Dendritic cell treated with granulocyte-macrophage colony-stimulating factor and Interleukin-4, amounts not matched to agents 40 ng/mL and 50 ng/mL, for 4 days (primary cell): ENCODE measurements at regions not wholly inside any gene's neighbourhood (a gene's known extent, or its start where the extent isn't known, plus 50 kb on each side); places are given as distances from the start of the nearest gene placed in this dataset.

ENCODE experiments used
- H3K27ac Mint-ChIP-seq: one replicate; pipeline ENCODE4 v1.8.0; 2022; ENCODE audit warnings: mild to moderate bottlenecking, mixed read lengths
- H3K27me3 Mint-ChIP-seq: one replicate; pipeline ENCODE4 v1.8.0; 2022; ENCODE audit warnings: mild to moderate bottlenecking, mixed read lengths
- H3K36me3 Mint-ChIP-seq: one replicate; pipeline ENCODE4 v1.8.0; 2022; ENCODE audit warnings: low read depth, mixed read lengths
- H3K4me1 Mint-ChIP-seq: one replicate; pipeline ENCODE4 v1.8.0; 2022; ENCODE audit warnings: low read depth, mixed read lengths
- H3K4me3 Mint-ChIP-seq: one replicate; pipeline ENCODE4 v1.8.0; 2022; ENCODE audit warnings: mild to moderate bottlenecking, moderate library complexity, mixed read lengths
- H3K9me3 Mint-ChIP-seq: one replicate; pipeline ENCODE4 v1.8.0; 2022; ENCODE audit warnings: mixed read lengths
- intact Hi-C: fragments of 100-400 bp; cut with micrococcal nuclease; formaldehyde crosslinking; loops from one replicate; pipeline ENCODE4 v1.15.0; 2022

DNA sequence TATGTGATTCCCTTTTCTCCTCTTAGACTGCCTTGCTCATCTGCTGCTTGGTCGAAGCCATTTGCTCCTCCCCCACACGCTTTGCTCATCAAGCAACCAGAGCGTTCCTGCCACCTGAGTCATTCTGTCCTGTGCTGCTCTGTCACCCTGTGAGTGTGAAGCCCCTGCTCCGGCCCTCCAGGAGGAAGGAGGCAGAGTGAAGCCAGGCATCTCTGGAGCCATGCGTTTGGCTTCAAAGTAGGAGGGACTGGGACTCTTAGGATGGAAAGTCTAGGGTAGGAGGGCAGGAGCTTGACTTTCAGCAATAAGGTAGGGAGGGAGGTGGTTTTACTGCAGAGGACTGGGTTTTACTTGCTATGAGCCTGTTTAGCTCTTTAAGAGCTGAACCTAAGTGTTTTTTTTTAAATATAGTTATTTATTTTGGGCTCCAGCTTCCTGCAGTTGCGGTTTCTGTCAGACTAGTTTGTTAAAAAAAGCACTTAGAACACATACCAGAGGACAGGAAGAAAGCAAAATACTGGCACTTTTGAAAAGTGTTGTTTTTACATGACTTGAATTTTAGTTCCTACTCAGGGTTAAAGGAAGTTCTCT, 63.6 kb downstream of the SPINK2 start:
- peak overlapping the region; percentile 70 for H3K27ac Mint-ChIP-seq
- intact Hi-C loops: no loop called here
- no peaks in the 10 kb centered on the region for H3K27me3 Mint-ChIP-seq
- no peaks in the 10 kb centered on the region for H3K9me3 Mint-ChIP-seq
- H3K4me3 Mint-ChIP-seq: no peak overlapping the region
- H3K36me3 Mint-ChIP-seq: no peaks in the 10 kb centered on the region
- peaks cover 23% of the 10 kb centered on the region for H3K4me1 Mint-ChIP-seq

- H3K27ac Mint-ChIP-seq: peak overlapping the region; percentile 70
- H3K4me1 Mint-ChIP-seq: peaks cover 23% of the 10 kb centered on the region
- no peaks in the 10 kb centered on the region for H3K36me3 Mint-ChIP-seq
- H3K9me3 Mint-ChIP-seq: no peaks in the 10 kb centered on the region
- no peak overlapping the region for H3K4me3 Mint-ChIP-seq
- intact Hi-C loops: no loop called here
- no peaks in the 10 kb centered on the region for H3K27me3 Mint-ChIP-seq
Measured at GRCh38 chr4:56757261-56757746, 64.2 kb downstream of the SPINK2 start.

DNA sequence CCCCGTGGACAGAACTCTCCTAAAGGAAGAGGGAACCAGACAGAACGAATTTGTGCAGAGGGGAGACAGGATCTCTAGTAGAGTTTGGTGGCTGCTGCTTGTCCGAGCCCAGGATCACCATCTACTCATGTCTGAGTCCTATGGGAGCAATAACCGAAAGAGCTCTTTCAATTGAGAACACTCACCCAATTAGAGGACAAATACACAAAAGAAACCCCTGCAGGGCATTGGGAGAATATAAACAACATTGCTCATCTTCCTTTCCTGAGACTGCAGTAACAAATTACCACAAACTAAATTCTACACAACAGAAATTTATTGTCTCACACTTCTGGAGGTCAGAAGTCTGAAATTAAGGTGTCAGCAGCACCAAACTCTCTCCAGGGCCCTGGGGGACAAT, 65.6 kb downstream of the SPINK2 start:
- intact Hi-C loops: no loop called here
- no peak overlapping the region for H3K4me3 Mint-ChIP-seq
- H3K27ac Mint-ChIP-seq: no peak overlapping the region
- H3K4me1 Mint-ChIP-seq: peaks cover 23% of the 10 kb centered on the region
- H3K9me3 Mint-ChIP-seq: no peaks in the 10 kb centered on the region
- no peaks in the 10 kb centered on the region for H3K36me3 Mint-ChIP-seq
- H3K27me3 Mint-ChIP-seq: no peaks in the 10 kb centered on the region

DNA sequence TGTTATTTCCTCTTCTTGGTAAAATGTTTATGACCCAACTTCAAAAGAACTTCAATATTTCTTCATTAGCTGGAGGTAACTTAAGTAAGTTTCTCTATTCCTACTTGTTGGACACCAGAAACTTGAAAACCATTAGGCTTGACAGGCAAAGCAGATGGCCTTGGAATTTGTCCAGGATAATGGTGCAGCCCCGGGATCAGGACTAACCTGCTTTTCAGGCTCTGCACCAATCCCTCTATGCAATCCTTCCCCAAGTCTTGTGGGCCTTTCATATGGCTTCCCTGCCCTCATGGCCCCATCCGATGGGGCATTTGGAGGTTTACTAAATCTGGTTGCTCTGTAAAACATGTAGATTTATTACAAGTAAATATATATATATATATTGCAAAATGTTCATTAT, 68.5 kb downstream of the SPINK2 start:
- H3K4me1 Mint-ChIP-seq: peaks cover 15% of the 10 kb centered on the region
- intact Hi-C loops: no loop called here
- no peak overlapping the region for H3K27ac Mint-ChIP-seq
- H3K4me3 Mint-ChIP-seq: no peak overlapping the region
- H3K36me3 Mint-ChIP-seq: no peaks in the 10 kb centered on the region
- no peaks in the 10 kb centered on the region for H3K27me3 Mint-ChIP-seq
- no peaks in the 10 kb centered on the region for H3K9me3 Mint-ChIP-seq

DNA sequence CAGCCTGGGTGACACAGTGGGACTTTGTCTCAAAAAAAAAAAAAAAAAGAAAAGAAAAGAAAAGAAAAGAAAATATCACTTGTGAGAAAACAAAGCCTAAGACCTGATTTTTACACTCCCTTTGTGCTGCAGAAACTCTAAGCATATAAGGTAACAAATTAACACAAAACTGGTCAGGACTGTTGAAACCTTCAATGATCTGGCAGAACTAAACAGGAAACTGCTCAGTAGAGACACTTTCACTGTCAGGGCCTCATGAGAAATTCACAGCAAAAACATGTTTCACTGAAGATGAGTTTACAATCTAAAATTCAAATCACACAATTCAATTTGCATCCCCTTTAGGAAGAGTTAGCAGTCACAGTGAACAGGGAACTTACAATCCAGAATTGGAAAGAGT, 69.1 kb upstream of the HOPX start:
- peaks cover 5% of the 10 kb centered on the region for H3K4me1 Mint-ChIP-seq
- no peaks in the 10 kb centered on the region for H3K9me3 Mint-ChIP-seq
- H3K36me3 Mint-ChIP-seq: no peaks in the 10 kb centered on the region
- no peaks in the 10 kb centered on the region for H3K27me3 Mint-ChIP-seq
- H3K4me3 Mint-ChIP-seq: no peak overlapping the region
- intact Hi-C loops: no loop called here
- no peak overlapping the region for H3K27ac Mint-ChIP-seq

DNA sequence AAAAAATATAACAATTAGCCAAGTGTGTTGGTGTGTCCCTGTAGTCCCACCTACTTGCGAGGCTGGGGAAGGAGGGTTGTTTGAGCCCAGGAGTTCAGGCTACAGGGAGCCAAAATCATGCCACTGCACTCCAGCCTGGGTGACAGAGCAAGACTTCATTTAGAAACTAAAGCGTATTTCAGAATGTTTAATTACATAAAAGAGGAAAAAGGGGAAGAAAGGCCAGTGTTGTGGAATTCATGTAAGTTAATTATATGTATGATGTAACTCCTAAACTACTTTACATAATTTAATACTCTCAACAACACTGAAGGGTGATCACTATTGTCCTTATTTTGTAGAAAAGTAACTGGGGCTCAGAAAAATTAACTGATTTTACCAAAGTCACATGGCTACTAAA, 67.2 kb upstream of the HOPX start:
- no peak overlapping the region for H3K27ac Mint-ChIP-seq
- intact Hi-C loops: no loop called here
- no peaks in the 10 kb centered on the region for H3K36me3 Mint-ChIP-seq
- no peaks in the 10 kb centered on the region for H3K9me3 Mint-ChIP-seq
- no peaks in the 10 kb centered on the region for H3K27me3 Mint-ChIP-seq
- no peak overlapping the region for H3K4me3 Mint-ChIP-seq
- peaks cover 5% of the 10 kb centered on the region for H3K4me1 Mint-ChIP-seq

- Mint-ChIP-seq H3K36me3 (no peaks in the 10 kb centered on the region), H3K4me1 (peaks cover 5% of the 10 kb centered on the region), H3K27ac (no peak overlapping the region), H3K27me3 (no peaks in the 10 kb centered on the region), H3K9me3 (no peaks in the 10 kb centered on the region), H3K4me3 (no peak overlapping the region)
- intact Hi-C loops: no loop called here
Measured at GRCh38 chr4:56746639-56747038, 65.5 kb upstream of the HOPX start.

DNA sequence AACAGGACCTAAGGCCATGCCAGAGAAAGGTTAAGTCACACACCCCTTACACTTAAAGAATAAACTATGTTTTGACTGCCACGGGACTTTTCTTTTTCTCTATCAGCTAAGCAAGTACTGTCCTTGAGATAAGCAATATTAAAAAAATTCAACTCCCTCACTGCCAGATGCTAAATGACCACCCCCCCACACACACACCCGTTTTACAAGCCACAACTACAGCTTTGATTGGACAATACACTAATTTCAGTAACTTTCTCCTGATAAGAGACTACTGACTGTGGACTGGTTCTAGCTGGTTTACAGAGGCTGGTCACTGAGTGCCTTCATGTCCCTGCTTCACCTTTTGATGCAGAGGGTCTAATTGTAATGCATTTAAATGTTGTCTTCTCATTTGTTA, 63.9 kb upstream of the HOPX start:
- Mint-ChIP-seq H3K9me3 (no peaks in the 10 kb centered on the region), H3K36me3 (no peaks in the 10 kb centered on the region), H3K27me3 (no peaks in the 10 kb centered on the region), H3K27ac (no peak overlapping the region), H3K4me3 (no peak overlapping the region), H3K4me1 (peaks cover 5% of the 10 kb centered on the region)
- intact Hi-C loops: no loop called here

DNA sequence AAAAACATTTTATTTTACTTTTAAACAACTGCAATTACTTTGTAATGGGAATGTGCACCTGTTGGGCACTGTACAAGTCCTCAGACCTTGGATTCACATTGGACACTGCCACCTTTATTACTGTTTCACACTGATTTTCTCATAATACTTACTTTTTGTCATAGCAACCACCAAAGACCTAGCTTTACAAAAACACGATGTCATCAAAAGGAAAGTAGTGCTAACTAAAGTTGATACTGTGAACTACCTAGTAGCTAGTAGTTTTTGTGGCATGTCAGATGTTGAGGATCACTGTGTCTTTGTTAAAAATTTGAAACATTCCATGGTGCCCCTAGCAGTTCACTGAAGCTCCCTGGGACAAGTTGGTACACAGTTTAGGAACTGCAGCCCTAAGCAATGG, 62.9 kb upstream of the HOPX start:
- Mint-ChIP-seq H3K27me3 (no peaks in the 10 kb centered on the region), H3K27ac (no peak overlapping the region)

GRCh38 chr4:56743550-56743949, 62.5 kb upstream of the HOPX start:
- H3K36me3 Mint-ChIP-seq: no peaks in the 10 kb centered on the region
- H3K27me3 Mint-ChIP-seq: no peaks in the 10 kb centered on the region
- no peak overlapping the region for H3K4me3 Mint-ChIP-seq
- H3K4me1 Mint-ChIP-seq: peaks cover 18% of the 10 kb centered on the region
- no peak overlapping the region for H3K27ac Mint-ChIP-seq
- intact Hi-C loops: no loop called here
- H3K9me3 Mint-ChIP-seq: no peaks in the 10 kb centered on the region

More for the DNA sequence above, 62.9 kb upstream of the HOPX start:
- no peak overlapping the region for H3K4me3 Mint-ChIP-seq
- no peaks in the 10 kb centered on the region for H3K36me3 Mint-ChIP-seq
- peaks cover 13% of the 10 kb centered on the region for H3K4me1 Mint-ChIP-seq
- no peaks in the 10 kb centered on the region for H3K9me3 Mint-ChIP-seq
- intact Hi-C loops: no loop called here

DNA sequence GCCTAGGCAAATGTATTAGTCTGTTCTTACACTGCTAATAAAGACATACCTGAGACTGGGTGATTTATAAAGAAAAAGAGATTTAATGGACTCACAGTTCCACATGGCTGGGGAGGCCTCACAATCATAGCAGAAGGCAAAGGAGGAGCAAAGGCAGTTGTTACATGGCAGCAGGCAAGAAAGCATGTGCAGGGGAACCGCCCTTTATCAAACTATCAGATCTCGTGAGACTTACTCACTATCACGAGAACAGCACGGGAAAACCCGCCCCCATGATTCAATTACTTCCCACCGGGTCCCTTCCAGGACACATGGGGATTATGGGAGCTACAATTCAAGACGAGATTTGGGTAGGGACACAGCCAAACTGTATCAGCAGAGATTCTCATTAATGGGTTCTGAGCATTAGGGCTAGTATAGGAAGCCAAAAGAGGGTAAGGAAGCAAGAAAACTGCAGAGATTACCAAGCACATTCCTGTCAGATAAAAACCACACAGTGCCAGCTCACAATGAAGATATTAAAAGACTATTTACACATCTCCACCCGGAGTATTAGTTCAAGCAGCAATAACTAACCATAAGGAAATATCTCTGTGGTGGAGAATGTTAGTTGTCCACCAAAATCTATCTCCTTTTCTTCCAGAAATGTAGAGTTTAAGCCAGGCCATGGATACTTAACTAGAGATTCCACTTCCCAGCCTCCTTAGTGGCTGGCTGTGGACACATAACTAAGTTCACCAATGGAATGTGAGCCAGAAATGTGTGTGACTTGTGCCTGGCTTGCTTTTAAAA, 61.2 kb upstream of the HOPX start:
- no peaks in the 10 kb centered on the region for H3K9me3 Mint-ChIP-seq
- H3K27me3 Mint-ChIP-seq: no peaks in the 10 kb centered on the region
- H3K4me1 Mint-ChIP-seq: peaks cover 14% of the 10 kb centered on the region
- H3K27ac Mint-ChIP-seq: no peak overlapping the region
- intact Hi-C loops: no loop called here
- no peaks in the 10 kb centered on the region for H3K36me3 Mint-ChIP-seq
- H3K4me3 Mint-ChIP-seq: no peak overlapping the region

- H3K27ac Mint-ChIP-seq: no peak overlapping the region
- intact Hi-C loops: no loop called here
- no peak overlapping the region for H3K4me3 Mint-ChIP-seq
- H3K4me1 Mint-ChIP-seq: peaks cover 14% of the 10 kb centered on the region
- no peaks in the 10 kb centered on the region for H3K27me3 Mint-ChIP-seq
- no peaks in the 10 kb centered on the region for H3K36me3 Mint-ChIP-seq
- H3K9me3 Mint-ChIP-seq: no peaks in the 10 kb centered on the region
Measured at GRCh38 chr4:56741595-56741994, 60.5 kb upstream of the HOPX start.

- no peak overlapping the region for H3K27ac Mint-ChIP-seq
- intact Hi-C loops: no loop called here
Measured at GRCh38 chr4:56739066-56739777, 58.1 kb upstream of the HOPX start.

DNA sequence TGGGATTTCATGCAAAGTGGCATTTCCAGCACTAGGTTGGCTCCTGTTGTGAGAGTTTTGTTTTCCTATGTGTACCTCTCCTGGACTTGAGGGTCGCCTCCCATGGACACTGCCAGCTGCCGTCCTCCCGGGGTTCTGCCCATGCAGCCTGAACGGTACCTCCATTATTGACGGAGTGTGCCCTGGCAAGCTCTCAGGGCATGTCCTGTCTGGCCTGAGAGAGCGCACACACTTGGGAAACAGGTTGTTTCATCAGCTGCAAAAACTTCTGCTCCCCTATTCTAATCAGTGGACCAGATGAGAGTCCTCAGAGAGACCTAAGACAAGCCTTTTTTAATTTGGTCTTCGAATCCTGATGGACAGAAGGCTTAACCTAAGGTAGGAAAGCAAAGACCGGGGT, 56.6 kb upstream of the HOPX start:
- intact Hi-C loops: no loop called here
- Mint-ChIP-seq H3K36me3 (no peaks in the 10 kb centered on the region), H3K4me3 (no peak overlapping the region), H3K4me1 (peaks cover 19% of the 10 kb centered on the region), H3K27me3 (peaks cover 2% of the 10 kb centered on the region), H3K27ac (no peak overlapping the region), H3K9me3 (no peaks in the 10 kb centered on the region)

More at GRCh38 chr4:56739066-56739777, 58.1 kb upstream of the HOPX start:
- H3K4me1 Mint-ChIP-seq: peaks cover 14% of the 10 kb centered on the region
- H3K36me3 Mint-ChIP-seq: no peaks in the 10 kb centered on the region
- no peak overlapping the region for H3K4me3 Mint-ChIP-seq
- no peaks in the 10 kb centered on the region for H3K9me3 Mint-ChIP-seq
- no peaks in the 10 kb centered on the region for H3K27me3 Mint-ChIP-seq
